Esophagus muscularis mucosa (tissue), 4 donors: ENCODE measurements at regions not wholly inside any gene's neighbourhood (a gene's known extent, or its start where the extent isn't known, plus 50 kb on each side); places are given as distances from the start of the nearest gene placed in this dataset.

Experiments used
- DNase-seq: peaks from one replicate; pipeline ENCODE4 v3.0.0-alpha.2; 2017; ENCODE audit errors: extremely low spot score
- H3K27ac ChIP-seq, 4 donors: fragments of 200-600 bp; sonication (generic); replicated peaks in 1 of 4; 1 replicate in 3 of 4; 2 replicates in 1 of 4; pipeline ENCODE4 v1.5.1; 2016 to 2019; ENCODE audit warnings: mild to moderate bottlenecking in 1 of 4
- H3K27me3 ChIP-seq, 4 donors: fragments of 200-600 bp; sonication (generic); one replicate each; pipeline versions ENCODE4 v1.5.1 to v1.6.0; 2016 to 2019
- H3K36me3 ChIP-seq, 4 donors: fragments of 200-600 bp; sonication (generic); one replicate each; pipeline ENCODE4 v1.5.1; 2016 to 2019
- H3K4me1 ChIP-seq, 4 donors: fragments of 200-600 bp; sonication (generic); one replicate each; pipeline ENCODE4 v1.5.1; 2016 to 2019
- H3K4me3 ChIP-seq, 4 donors: fragments of 200-600 bp; sonication (generic); 1 replicate in 2 of 4; 2 replicates in 2 of 4; pipeline ENCODE4 v1.5.1; 2016 to 2019; ENCODE audit warnings: mild to moderate bottlenecking in 4 of 4, moderate library complexity in 1 of 4
- H3K9me3 ChIP-seq, 4 donors: fragments of 200-600 bp; sonication (generic); 1 replicate in 3 of 4; 2 replicates in 1 of 4; pipeline ENCODE4 v1.5.1; 2016 to 2019
- EP300 ChIP-seq: sonication (generic); formaldehyde crosslinking; IDR thresholded peaks from one replicate; pipeline ENCODE4 v1.6.1; 2017; ENCODE audit warnings: antibody characterized with exemption
- POLR2A ChIP-seq: fragments of 450-650 bp; IDR thresholded peaks from one replicate; pipeline ENCODE4 v1.6.1; 2017; ENCODE audit warnings: antibody characterized with exemption, moderate library complexity, mild to moderate bottlenecking, low read depth
- POLR2AphosphoS5 ChIP-seq, 2 donors: sonication (generic); formaldehyde crosslinking; IDR thresholded peaks; one replicate each; pipeline ENCODE4 v1.6.1; 2017; ENCODE audit warnings: antibody characterized with exemption in 2 of 2
- WGBS: methylation state at CpG from one replicate; pipeline ENCODE4 v1.1.5; 2018; 5-methylcytosine and 5-hydroxymethylcytosine counted together
- intact Hi-C: fragments of 100-400 bp; cut with DNase I; formaldehyde crosslinking; loops from one replicate; pipeline ENCODE4 v1.15.1; 2023
- TF ChIP-seq, protein P1 (sequence below), 3 experiments: fragments of 200-600 bp in 2 of 3; fragments of 450-650 bp in 1 of 3; sonication (generic) in 2 of 3; IDR thresholded peaks; one replicate each; pipeline ENCODE4 v1.5.1; 2017 to 2019; ENCODE audit warnings: antibody characterized with exemption in 3 of 3, mild to moderate bottlenecking in 2 of 3, moderate library complexity in 1 of 3

GRCh38 chr11:19631712-19632498 lies 80.7 kb upstream of the NAV2 start:
- intact Hi-C loops, result no loop called here
- Histone ChIP-seq H3K4me3 (no peak overlapping the region), H3K9me3 (no peaks in the 10 kb centered on the region), H3K27ac (peak overlapping the region in 1 of 4 donors; percentile 77), H3K36me3 (no peaks in the 10 kb centered on the region), H3K27me3 (no peaks in the 10 kb centered on the region), H3K4me1 (peaks cover 28 to 44% (median 34%) of the 10 kb centered on the region in 4 donors)
- TF ChIP-seq, protein P1, sequence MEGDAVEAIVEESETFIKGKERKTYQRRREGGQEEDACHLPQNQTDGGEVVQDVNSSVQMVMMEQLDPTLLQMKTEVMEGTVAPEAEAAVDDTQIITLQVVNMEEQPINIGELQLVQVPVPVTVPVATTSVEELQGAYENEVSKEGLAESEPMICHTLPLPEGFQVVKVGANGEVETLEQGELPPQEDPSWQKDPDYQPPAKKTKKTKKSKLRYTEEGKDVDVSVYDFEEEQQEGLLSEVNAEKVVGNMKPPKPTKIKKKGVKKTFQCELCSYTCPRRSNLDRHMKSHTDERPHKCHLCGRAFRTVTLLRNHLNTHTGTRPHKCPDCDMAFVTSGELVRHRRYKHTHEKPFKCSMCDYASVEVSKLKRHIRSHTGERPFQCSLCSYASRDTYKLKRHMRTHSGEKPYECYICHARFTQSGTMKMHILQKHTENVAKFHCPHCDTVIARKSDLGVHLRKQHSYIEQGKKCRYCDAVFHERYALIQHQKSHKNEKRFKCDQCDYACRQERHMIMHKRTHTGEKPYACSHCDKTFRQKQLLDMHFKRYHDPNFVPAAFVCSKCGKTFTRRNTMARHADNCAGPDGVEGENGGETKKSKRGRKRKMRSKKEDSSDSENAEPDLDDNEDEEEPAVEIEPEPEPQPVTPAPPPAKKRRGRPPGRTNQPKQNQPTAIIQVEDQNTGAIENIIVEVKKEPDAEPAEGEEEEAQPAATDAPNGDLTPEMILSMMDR (IDR thresholded peaks at IDR 0.05), result no peak
- TF ChIP-seq POLR2A, result no peak
- no peak for TF ChIP-seq EP300
- no peak for TF ChIP-seq POLR2AphosphoS5 (IDR thresholded peaks at IDR 0.05)
- WGBS, result 85% methylated on average over 9 of the region's 9 CpGs
- DNase-seq, result no peak

GRCh38 chr11:19628018-19628417 lies 84.6 kb upstream of the NAV2 start:
- Histone ChIP-seq H3K4me1 (peaks cover 21 to 33% (median 31%) of the 10 kb centered on the region in 4 donors), H3K4me3 (no peak overlapping the region), H3K27ac (peak overlapping the region; percentile 52 to 76 (median 68)), H3K27me3 (no peaks in the 10 kb centered on the region), H3K36me3 (no peaks in the 10 kb centered on the region), H3K9me3 (no peaks in the 10 kb centered on the region)
- peak; percentile 95 for DNase-seq
- intact Hi-C loops, result no loop called here
- TF ChIP-seq EP300, result peak; percentile 93
- TF ChIP-seq POLR2AphosphoS5 (IDR thresholded peaks at IDR 0.05), result peak; percentile 90 to 95
- no peak for TF ChIP-seq POLR2A
- WGBS, result 57% methylated on average over 5 of the region's 5 CpGs

- H3K27ac ChIP-seq, result peak overlapping the region; percentile 52 to 76 (median 68)
- H3K36me3 ChIP-seq, result no peaks in the 10 kb centered on the region
- H3K4me3 ChIP-seq, result no peak overlapping the region
- TF ChIP-seq, protein P1 (IDR thresholded peaks at IDR 0.05), result no peak
- TF ChIP-seq EP300, result no peak
- intact Hi-C loops, result no loop called here
- H3K9me3 ChIP-seq, result no peaks in the 10 kb centered on the region
- WGBS, result 67% methylated on average over 4 of the region's 4 CpGs
- no peaks in the 10 kb centered on the region for H3K27me3 ChIP-seq
- H3K4me1 ChIP-seq, result peaks cover 21 to 30% (median 27%) of the 10 kb centered on the region in 4 donors
- no peak for DNase-seq
These were observed 85.1 kb upstream of the NAV2 start for GRCh38 chr11:19627566-19627965.

- Histone ChIP-seq H3K36me3 (no peaks in the 10 kb centered on the region), H3K27me3 (no peaks in the 10 kb centered on the region), H3K9me3 (no peaks in the 10 kb centered on the region), H3K27ac (no peak overlapping the region), H3K4me3 (no peak overlapping the region), H3K4me1 (peaks cover 17 to 23% (median 21%) of the 10 kb centered on the region in 4 donors)
- TF ChIP-seq POLR2AphosphoS5 (IDR thresholded peaks at IDR 0.05) (no peak), EP300 (no peak), POLR2A (no peak)
- TF ChIP-seq, protein P1 (IDR thresholded peaks at IDR 0.05), result no peak
- 87% methylated on average over 1 of the region's 1 CpG for WGBS
- intact Hi-C loops, result no loop called here
- DNase-seq, result no peak
These were observed 87.2 kb upstream of the NAV2 start for GRCh38 chr11:19625438-19625837.

DNA sequence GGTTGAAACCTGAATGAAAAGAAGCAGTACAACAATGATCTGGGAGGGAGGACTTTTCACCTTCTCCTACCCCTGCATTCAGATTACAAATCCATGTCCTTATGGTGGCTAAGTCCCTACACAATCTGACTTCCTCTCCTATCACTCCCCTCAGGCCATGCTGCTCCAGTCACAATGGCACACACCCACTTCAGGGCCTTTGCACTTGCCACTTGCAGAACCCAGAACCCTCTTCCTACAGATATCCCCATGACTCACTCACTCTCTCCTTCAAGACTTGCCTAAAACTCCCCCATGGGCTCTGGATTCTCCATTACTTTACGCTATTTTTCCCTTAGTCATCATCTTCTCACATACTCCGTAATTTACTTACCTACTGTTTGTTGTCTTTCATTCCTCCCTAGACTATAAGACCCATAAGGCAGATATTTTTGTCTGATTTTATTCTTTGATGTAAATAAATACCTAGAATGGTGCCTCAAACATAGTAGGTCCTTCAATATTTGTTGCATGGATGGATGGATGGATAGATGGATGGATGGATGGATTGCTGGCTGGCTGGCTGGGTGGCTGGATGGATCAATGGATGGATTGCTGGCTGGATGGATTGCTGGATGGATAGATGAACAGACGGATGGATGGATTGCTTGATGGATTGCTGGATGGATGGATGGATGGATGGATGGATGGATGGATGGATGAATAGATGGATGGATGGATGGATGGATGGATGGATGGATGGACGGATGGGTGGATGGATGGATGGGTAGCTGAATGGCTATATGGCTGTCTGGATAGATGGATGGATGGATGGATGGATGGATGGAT lies 94.7 kb upstream of the NAV2 start:
- Histone ChIP-seq H3K4me1 (peaks cover 4 to 26% (median 22%) of the 10 kb centered on the region in 4 donors), H3K27me3 (no peaks in the 10 kb centered on the region), H3K36me3 (no peaks in the 10 kb centered on the region), H3K27ac (no peak overlapping the region), H3K9me3 (no peaks in the 10 kb centered on the region), H3K4me3 (no peak overlapping the region)
- DNase-seq, result no peak
- TF ChIP-seq POLR2AphosphoS5 (IDR thresholded peaks at IDR 0.05) (no peak), EP300 (no peak)
- intact Hi-C loops, result no loop called here
- 67% methylated on average over 4 of the region's 4 CpGs for WGBS
